DMS53 (cell line): ENCODE measurements at regions not wholly inside any gene's neighbourhood (a gene's known extent, or its start where the extent isn't known, plus 50 kb on each side); places are given as distances from the start of the nearest gene placed in this dataset.
"Not testable (repeated sequence)": the region's sequence is repeated elsewhere in the genome, so short reads cannot be mapped to it uniquely, and the experiment has no call there.

Experiments used
- DNase-seq: peaks from one replicate; lab custom pipeline; 2025; lab: John Stamatoyannopoulos, UW

- not testable (repeated sequence) for DNase-seq
These were observed 155.0 kb upstream of the CNKSR2 start for GRCh38 chrX:21219208-21219607.

DNA sequence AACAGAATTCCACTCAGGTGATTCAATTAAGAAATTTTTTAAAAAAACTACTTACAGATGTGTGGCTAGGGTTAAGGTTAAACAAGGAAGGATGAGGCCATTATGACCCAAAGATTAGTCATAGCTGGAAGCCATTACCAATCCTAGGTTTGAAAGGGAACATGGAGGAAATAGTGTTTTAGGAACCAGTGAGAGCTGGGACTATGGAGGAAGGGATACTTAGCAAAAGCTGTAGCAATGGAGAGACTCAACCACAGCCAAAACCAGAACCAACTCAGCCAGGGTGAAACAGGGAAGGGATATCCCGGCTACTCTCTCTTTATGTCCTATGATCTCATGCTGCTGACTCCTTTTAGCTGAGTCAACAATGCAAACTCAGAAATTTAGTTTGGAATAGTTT, 148.6 kb upstream of the CNKSR2 start:
- DNase-seq, result peak; percentile 7

GRCh38 chrX:21228974-21229373, 145.2 kb upstream of the CNKSR2 start:
- not testable (repeated sequence) for DNase-seq

DNA sequence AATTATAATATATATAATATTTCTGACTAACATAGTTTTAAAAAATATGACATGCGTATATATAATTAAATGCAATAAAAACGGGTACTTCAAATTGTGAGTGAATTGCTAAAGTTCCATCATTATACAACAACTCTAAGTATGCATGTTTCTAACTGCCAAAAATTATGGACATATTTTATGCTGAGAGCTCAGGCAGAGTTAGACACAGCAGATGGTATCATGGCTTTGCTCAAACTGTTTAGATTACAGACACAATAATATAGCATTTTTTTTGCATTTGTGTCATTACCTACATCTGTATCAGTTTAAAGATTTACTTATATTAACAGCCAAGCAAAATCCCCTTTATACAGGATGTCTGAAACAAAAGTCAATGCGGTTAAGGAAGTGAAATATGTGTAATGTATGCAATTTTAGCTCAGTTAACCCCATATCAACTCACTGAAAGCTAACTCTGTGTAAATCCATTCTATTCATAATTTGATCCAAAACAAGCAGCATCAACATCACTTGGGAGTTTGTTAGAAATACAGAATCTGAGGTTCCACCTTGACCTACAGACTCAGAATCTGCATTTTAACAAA, 119.1 kb upstream of the CNKSR2 start:
- DNase-seq, result no peak

- DNase-seq, result no peak
These were observed 107.3 kb upstream of the CNKSR2 start for GRCh38 chrX:21266949-21267348.

- no peak for DNase-seq
These were observed 97.3 kb upstream of the CNKSR2 start for GRCh38 chrX:21276736-21277433.

GRCh38 chrX:21289232-21289631, 85.0 kb upstream of the CNKSR2 start:
- no peak for DNase-seq

- DNase-seq, result no peak
These were observed 78.9 kb upstream of the CNKSR2 start for GRCh38 chrX:21295246-21295820.

DNA sequence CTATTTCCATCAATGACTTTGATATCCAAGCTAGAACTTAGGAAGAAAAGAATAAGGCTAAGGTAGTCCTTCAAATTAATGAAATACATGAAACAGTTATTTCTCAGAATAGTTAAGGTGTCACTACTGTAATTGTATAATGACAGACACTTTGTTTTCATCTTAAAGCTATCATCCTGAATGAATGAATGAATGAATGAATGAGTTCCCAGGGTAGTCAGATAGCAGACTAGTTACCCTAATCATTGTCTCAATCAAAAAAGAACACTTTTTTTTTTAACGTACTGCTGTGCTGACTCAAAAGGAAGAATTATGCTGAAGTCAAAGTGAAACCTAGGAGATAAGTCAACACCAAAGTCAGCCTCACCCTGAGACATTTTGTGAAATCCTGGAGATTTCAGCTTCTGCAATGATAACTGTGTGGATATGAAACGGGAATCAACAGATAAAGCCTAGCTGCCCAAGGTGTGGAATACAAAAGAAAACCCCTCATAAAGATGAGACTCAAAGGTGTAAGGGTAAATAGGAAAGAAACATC, 68.3 kb upstream of the CNKSR2 start:
- DNase-seq, result no peak

DNA sequence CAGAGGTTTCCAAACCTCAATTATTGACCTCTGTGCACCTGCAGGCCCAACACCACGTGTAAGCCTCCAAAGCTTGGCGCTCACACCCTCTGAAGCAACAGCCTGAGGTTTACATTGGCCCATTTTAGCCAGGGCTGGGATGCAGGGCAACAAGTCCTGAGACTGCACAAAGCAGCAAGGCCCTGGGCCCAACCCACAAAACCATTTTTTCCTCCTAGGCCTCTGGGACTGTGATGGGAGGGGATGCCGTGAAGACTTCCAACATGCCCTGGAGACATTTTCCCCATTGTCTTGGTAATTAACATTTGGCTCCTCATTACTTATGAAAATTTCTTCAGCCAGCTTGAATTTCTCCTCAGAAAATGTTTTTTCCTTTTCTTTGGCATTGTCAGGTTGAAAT, 54.9 kb upstream of the CNKSR2 start:
- no peak for DNase-seq
